ENCODE measurements at regions not wholly inside any gene's neighbourhood (a gene's known extent, or its start where the extent isn't known, plus 50 kb on each side); places are given as distances from the start of the nearest gene placed in this dataset.

DNA sequence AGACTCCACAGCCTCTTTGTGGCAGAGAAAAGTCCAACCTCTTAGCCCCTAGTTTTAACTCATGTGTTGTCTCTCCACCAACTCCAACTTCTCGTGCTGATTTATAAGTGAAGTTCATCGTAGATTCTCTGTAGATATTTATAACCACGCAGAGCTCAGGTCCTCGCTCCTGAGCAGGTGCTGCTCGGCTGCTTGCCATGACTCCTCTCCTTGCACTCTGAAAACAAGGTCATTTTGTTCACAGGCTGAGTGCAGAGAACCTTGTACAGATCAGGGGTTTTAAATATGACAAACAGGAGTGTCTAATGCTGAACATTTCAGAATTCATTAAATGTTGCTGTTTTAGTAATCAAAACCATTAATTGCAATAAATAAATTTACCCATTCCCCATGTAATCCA is 330.8 kb upstream of the GYPC start:
- TF ChIP-seq, protein P1, sequence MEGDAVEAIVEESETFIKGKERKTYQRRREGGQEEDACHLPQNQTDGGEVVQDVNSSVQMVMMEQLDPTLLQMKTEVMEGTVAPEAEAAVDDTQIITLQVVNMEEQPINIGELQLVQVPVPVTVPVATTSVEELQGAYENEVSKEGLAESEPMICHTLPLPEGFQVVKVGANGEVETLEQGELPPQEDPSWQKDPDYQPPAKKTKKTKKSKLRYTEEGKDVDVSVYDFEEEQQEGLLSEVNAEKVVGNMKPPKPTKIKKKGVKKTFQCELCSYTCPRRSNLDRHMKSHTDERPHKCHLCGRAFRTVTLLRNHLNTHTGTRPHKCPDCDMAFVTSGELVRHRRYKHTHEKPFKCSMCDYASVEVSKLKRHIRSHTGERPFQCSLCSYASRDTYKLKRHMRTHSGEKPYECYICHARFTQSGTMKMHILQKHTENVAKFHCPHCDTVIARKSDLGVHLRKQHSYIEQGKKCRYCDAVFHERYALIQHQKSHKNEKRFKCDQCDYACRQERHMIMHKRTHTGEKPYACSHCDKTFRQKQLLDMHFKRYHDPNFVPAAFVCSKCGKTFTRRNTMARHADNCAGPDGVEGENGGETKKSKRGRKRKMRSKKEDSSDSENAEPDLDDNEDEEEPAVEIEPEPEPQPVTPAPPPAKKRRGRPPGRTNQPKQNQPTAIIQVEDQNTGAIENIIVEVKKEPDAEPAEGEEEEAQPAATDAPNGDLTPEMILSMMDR (conservative IDR thresholded peaks at IDR 0.05; ENCODE audit: low read depth in 2 of 2), result no peak
- TF ChIP-seq EZH2 (IDR thresholded peaks at IDR 0.05; ENCODE audit: low read depth, unreplicated experiment) (no peak), NANOG (IDR thresholded peaks at IDR 0.05; ENCODE audit: borderline replicate concordance) (no peak), CREB1 (CRISPR knock-in tag; IDR thresholded peaks at IDR 0.05; ENCODE audit: low read depth) (no peak), EZH2phosphoT487 (IDR thresholded peaks at IDR 0.05; ENCODE audit: unreplicated experiment) (no peak), POLR2AphosphoS5 (IDR thresholded peaks at IDR 0.05; ENCODE audit: low read depth) (no peak), JUNB (IDR thresholded peaks at IDR 0.05; ENCODE audit: unreplicated experiment) (no peak), ZNF114 (CRISPR knock-in tag; IDR thresholded peaks at IDR 0.05) (no peak)
- TF ChIP-seq, protein P2, sequence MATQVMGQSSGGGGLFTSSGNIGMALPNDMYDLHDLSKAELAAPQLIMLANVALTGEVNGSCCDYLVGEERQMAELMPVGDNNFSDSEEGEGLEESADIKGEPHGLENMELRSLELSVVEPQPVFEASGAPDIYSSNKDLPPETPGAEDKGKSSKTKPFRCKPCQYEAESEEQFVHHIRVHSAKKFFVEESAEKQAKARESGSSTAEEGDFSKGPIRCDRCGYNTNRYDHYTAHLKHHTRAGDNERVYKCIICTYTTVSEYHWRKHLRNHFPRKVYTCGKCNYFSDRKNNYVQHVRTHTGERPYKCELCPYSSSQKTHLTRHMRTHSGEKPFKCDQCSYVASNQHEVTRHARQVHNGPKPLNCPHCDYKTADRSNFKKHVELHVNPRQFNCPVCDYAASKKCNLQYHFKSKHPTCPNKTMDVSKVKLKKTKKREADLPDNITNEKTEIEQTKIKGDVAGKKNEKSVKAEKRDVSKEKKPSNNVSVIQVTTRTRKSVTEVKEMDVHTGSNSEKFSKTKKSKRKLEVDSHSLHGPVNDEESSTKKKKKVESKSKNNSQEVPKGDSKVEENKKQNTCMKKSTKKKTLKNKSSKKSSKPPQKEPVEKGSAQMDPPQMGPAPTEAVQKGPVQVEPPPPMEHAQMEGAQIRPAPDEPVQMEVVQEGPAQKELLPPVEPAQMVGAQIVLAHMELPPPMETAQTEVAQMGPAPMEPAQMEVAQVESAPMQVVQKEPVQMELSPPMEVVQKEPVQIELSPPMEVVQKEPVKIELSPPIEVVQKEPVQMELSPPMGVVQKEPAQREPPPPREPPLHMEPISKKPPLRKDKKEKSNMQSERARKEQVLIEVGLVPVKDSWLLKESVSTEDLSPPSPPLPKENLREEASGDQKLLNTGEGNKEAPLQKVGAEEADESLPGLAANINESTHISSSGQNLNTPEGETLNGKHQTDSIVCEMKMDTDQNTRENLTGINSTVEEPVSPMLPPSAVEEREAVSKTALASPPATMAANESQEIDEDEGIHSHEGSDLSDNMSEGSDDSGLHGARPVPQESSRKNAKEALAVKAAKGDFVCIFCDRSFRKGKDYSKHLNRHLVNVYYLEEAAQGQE (IDR thresholded peaks at IDR 0.05; ENCODE audit: unreplicated experiment), result no peak
- TF ChIP-seq, protein P3, sequence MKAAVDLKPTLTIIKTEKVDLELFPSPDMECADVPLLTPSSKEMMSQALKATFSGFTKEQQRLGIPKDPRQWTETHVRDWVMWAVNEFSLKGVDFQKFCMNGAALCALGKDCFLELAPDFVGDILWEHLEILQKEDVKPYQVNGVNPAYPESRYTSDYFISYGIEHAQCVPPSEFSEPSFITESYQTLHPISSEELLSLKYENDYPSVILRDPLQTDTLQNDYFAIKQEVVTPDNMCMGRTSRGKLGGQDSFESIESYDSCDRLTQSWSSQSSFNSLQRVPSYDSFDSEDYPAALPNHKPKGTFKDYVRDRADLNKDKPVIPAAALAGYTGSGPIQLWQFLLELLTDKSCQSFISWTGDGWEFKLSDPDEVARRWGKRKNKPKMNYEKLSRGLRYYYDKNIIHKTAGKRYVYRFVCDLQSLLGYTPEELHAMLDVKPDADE (IDR thresholded peaks at IDR 0.05), result no peak
